ENCODE measurements at regions not wholly inside any gene's neighbourhood (a gene's known extent, or its start where the extent isn't known, plus 50 kb on each side); places are given as distances from the start of the nearest gene placed in this dataset.
"Not testable (repeated sequence)": the region's sequence is repeated elsewhere in the genome, so short reads cannot be mapped to it uniquely, and the experiment has no call there.

DNA sequence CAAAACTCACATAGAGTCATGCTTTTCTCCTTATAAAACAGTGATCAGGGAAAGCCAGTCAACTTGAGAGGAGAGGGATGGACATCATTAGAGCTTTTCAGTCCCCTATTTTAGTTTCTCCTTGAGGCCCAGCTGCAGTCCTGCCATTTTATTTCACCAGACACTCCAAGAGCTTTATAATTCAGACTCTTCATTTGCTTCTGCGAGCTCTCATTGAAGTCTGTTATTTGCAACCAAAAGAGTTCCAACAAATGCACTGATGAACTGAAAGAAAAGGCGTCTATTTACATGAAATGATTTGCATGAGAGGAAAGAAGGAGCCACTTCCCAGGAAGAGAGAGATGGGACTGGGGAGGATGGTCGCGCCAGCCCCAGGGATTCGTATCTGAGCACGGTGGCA lies 86.8 kb downstream of the NDUFA12 start:
- no peak for DNase-seq

DNA sequence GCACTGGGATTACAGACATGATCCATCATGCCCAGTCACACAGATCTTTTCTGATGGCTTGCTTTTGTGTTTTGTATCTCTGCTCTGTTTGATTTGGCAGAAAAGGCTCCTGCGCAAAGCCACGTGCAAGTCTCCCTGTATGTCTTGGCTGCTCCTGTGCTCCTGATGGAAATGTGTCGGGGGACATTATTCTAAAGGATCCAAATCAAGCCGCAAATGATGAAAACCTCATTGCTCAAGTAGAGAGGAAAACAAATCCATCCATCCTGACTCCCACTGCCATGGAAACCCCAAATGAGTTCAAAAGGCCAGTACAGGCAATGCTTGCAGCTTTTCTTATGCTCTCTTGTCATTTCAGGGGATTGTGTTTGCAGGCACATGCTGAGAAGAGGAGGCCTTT lies 93.8 kb downstream of the NDUFA12 start:
- no peak for DNase-seq

DNA sequence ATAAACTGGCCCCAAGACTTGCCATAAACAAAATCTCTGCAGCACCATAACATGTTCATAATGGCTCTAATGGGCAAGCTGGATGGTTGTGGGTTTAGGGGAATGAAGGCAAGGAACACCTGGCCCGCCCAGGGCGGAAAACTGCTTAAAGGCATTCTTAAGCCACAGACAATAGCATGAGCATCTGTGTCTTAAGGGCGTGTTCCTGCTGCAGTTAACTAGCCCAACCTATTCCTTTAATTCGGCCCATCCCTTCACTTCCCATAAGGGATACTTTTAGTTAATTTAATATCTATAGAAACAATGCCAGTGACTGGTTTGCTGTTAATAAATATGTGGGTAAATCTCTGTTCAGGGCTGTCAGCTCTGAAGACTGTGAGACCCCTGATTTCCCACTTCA lies 97.7 kb downstream of the NDUFA12 start:
- DNase-seq = not testable (repeated sequence)

GRCh38 chr12:94900496-94900895 lies 103.0 kb downstream of the NDUFA12 start:
- no peak for DNase-seq

GRCh38 chr12:94898388-94898787 lies 105.1 kb downstream of the NDUFA12 start:
- DNase-seq = peak; percentile 75

GRCh38 chr12:94892544-94893267 lies 110.8 kb downstream of the NDUFA12 start:
- DNase-seq = no peak

DNA sequence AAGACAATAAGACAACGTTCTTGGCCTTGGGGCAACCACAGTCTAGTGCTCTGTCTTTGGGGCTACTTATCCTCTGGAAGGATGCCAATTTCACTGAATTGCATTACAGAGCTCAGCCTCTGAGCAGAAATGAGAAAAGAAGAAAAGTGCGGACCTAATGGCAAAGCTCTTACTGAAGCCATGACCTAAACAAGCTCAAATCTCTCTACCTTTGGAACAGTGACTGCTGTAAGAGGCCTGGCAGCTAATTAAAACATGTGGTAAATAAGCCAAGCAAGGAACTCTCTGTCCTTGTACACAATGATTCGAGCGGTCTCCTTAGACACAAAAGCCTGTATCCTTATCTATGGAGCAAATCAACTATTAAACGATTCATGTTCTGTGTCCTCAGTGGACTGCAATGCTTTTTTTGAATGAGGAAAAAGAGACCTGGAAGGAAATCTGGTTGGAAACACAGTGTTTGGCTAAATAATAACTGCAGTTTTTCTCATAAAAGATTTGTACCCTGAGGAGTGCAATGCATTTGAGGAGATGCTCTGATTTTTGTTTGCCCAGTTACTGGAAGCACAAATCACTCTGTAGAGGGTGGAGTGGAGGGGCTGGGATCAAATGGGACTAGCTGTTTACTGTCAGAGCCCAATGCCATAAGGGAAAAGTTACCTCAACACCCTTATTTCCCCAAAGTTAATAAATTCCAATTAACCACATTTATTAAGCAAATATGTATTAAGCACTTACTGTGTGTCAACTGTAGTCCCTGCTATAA lies 113.9 kb downstream of the NDUFA12 start:
- peak; percentile 64 for DNase-seq

GRCh38 chr12:94879542-94879941 lies 124.0 kb downstream of the NDUFA12 start:
- DNase-seq = no peak

GRCh38 chr12:94875525-94875924 lies 128.0 kb downstream of the NDUFA12 start:
- peak; percentile 64 for DNase-seq

DNA sequence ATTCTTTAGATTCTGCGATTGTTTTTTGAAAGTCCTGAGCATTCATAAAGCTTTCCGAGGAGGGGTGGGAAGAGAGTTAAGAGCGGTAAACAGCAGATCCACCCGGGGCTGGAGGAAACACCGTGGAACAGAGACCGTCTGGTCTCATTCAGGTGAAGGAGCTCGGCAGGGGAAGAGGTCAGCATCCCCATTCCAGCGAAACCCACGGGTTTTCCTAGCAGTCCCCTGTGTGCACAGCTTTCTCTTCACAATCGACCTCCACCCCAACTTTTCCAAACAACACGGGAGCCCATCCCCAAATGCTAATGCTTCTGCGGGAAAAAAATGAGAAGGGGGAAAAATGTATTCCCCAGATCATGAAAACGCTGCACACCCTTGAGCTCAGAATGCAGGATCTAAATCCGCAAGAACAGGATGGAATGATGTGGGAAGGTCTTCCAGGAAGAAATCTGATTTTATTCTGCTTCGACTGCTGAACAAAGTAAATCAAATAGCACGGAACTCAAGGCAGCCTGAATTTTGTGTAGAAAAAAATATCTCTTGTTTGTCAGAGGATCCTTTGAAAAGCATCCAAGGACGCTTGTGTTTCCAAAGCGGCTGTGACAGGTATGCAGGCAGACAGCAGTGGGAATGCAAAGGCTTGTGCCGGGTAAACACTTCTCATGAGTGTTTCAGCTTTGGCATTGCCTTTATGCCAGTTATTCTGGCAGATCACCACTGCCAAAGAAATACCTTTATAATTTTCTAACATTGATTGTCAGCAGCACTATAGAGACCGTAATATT lies 128.8 kb downstream of the NDUFA12 start:
- DNase-seq = peak; percentile 11

DNA sequence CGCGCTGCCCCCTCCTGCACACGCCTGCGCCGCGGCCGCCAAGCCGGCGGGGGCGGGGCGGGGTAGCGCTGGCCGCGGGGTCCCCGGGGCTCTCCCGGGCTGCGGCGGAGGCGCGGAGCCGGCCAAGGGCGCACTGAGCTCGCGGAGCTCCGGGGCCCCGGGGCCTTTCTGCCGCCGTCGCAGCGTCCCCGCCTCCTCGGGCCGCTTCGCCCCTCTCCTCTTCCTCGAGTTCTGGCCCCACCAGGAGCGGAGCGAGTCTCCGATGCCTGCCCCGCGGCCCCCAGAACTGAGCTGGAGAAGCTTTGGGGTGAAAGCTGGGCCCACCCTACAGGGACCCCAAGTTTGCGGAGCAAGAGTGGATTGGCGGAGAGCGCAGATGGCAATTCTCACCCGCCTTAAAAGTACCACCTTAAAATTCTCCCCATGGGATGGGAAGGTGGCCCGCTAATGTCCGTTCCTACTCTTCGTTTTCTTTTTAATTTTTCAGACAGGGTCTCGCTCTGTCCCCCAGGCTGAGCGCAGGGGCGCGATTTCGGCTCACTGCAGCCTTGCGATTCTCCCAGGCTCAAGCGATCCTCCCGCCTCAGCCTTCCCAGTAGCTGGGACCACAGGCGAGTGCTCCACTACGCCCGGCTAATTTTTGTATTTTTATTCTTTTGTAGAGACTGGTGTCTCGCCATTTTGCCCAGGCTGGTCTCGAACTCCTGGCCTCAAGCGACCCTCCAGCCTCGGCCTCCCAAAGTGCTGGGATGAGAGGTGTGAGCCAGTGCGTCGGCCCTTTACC lies 129.6 kb downstream of the NDUFA12 start:
- no peak for DNase-seq

DNA sequence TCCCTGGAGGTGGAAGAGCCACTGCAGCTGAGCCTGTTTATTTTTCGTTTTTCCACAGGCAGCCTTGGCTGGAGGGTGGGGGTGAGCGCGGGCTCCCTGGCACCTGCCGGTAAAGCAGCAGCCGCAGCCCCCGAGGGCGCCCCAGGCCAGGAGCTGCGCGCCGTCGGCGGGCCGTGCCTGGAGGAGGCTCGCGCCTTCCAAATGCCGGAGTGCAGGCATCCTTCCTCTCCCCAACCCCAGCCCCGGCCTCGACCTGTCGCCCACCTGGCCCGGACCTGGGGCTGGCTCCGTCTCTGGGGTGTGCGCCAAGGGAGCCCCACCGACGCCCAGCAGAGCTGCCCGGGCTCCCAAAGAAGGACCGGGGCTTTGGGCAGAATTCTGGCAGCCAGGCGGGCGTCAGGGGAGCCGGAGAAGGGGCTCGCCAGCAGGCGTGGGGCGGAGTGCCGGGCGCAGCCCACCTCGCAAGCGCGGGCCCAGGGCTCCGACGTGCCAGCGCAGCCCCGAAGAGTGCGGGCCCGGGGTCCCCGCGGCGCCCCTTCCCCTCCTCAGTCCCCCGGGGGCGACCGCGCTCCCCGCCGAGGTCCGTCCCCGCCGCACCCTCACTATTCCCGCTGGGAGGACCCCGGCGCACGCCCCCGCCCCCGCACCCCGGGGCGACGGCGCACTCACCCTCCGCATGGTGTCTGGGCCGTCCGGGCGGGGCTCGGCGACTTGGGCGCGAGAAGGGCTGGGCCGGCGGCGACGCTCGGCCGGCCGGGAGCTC lies 130.3 kb downstream of the NDUFA12 start:
- DNase-seq = peak; percentile 25

DNA sequence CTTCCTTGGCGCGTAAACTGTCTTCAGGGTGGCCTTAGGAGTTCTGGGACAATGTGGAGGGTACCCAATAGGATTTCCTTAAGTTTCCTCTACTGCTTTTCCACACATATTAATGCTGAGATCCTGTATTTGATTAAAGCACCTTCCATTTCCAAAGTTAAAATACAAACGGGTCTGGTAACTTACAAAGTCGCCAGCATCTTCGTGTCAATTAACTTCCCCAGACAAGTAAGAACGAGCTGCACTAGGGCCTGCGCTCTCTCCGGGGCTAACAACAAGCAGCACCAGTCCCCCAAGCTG lies 130.9 kb downstream of the NDUFA12 start:
- DNase-seq = no peak

DNA sequence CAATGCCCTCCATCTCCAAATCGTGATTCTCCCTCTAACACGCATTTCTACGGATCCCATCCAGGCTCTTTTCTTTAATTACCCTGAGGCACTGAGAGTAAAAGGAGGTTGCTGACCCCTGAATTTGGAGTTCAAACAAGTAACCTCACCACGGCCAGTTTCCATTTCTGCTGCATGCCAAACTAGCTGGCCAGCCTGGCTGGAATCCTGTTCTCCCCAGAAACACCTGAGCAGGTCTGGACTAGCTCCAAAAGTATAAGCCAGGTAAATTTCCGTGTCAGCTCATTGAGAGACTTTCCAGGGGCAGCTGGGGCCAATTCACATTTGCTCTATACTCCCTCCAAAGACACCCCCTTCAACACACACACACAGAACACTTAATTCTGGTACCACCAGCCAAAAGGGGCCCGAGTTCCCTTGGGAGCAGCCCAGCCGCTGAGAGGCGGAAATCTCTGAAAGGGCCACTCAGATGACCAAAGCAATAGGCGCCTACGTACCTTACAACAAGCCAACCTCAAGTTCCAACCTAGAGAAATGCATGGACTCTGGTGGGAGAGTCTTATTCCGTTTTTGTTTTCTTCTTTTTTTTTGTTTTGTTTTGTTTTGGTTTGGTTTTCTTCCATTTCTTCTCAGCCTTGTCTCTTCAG lies 131.4 kb downstream of the NDUFA12 start:
- DNase-seq = no peak

DNA sequence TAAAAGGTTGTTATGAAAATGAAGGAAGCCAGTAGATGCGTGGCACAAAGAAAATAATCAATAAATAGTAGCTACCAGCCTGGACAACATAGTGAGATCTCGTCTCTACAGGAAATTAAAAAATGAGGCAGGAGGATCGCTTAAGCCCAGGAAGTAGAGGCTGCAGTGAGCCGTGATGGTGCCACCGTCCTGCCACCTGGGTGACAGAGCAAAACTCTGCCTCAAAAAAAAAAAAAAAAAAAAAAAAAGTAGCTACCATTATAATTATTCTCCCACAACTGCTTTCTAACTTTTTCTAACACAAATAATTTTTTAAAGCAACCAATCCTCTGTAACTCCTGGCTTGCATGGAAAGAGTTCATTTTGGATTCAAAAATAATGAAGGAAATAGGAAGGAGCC lies 133.0 kb downstream of the NDUFA12 start:
- no peak for DNase-seq

GRCh38 chr12:94868161-94868560 lies 135.3 kb downstream of the NDUFA12 start:
- DNase-seq = no peak

DNA sequence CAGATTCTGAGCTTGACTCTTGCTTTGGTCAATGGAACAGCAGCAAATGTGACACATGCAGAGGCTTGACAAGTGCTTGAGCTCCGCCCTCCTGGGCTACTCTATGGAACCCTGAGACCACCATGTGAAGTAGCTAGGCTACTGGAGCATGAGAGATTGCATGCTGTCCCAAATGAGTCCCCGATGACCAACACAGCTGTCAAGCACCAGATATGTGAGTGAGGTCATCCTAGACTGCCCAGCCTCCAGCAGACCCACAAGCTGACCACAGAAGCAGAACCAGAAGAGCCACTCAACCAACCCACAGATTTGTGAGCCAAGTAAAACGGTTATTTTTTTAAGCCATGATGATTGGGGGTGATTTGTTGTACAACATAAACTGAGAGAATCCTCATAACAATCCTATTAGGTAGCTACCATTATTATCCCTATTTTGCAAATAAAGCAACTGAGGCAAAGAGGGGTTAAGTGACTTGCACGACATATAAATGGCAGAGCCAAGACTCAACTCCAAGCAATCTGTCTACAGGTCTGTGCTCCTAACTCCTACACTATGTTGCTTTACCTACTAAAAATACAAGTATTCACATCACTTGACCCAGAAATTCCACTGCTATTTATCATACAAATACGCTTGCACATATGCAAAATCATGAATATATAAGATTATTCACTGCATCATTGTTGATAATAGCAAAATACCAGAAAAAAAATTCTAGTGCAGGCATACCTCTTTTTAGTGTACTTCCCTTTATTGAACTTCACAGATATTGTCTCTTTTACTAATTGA lies 136.2 kb downstream of the NDUFA12 start:
- no peak for DNase-seq

DNA sequence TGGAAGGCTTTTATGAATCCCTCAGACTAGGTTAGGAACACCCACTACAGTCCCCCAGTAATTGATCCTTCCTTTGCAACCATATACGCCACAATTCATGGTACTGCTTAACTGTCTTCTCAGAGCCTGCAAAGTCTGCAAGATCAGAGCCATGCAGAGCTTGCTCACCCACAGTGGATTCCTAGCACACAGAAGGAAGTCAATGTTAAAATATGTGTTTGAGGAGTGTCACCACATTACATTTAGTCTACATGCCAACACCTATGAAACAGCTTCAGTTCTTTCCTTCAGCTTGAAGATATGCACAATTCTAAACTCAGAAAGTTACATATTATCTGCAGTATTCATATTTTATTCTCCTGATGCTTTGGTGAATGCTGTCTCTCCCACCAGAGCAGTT lies 138.5 kb downstream of the NDUFA12 start:
- no peak for DNase-seq

DNA sequence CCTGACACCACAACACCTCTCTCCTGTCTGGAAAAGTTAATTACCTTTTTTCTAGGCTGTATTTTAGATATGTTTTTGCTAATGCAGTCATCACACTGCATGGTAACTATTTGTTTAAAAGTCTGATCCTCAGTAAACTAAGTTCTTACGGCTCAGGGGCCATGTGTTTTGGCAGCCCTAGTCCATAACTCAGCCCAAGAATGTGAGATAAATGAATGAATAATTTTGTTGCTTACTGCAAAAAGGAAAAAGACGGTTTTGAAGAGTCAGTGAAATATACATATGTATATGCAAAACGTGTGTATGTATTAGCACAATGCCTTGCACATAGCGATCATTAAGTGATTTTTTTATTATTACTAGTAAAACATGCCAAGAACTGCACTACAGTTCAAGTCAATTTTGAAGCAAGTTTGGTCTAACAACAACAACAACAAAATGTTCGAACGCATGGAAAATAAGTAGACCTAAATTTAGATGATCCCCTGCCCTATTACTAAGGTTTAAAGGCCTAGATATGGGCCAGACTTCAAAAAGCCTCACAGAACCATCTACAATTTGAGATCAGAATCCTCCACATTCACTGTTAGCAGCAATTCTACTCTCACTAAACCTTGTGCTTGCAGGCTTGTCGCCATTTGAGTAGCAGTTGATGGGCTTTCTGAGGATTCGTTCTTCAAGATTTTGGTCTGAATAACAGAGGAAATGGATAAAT lies 140.0 kb downstream of the NDUFA12 start:
- DNase-seq = no peak

DNA sequence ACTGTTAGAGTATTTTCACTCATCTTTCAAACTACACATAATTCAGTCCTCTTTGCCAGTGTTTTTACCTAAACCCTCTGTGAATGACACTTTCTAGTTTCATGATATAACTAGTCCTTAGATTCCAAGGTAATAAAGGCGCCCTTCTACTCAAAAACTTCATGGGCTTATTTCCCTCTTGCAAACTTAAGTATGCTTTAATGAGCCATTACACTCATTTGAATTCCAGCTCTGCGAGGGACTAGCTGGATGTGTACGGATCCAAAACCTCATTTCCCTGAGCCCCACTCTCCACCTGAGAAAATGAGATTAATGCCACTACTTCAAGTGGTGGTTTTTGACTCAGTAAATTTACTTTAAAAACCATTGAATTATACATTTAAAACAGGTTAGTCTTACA lies 141.1 kb downstream of the NDUFA12 start:
- no peak for DNase-seq

Data from NCI-H82 (cell line).